ENCODE measurements at regions not wholly inside any gene's neighbourhood (a gene's known extent, or its start where the extent isn't known, plus 50 kb on each side); places are given as distances from the start of the nearest gene placed in this dataset.
"Not testable (repeated sequence)": the region's sequence is repeated elsewhere in the genome, so short reads cannot be mapped to it uniquely, and the experiment has no call there.

DNA sequence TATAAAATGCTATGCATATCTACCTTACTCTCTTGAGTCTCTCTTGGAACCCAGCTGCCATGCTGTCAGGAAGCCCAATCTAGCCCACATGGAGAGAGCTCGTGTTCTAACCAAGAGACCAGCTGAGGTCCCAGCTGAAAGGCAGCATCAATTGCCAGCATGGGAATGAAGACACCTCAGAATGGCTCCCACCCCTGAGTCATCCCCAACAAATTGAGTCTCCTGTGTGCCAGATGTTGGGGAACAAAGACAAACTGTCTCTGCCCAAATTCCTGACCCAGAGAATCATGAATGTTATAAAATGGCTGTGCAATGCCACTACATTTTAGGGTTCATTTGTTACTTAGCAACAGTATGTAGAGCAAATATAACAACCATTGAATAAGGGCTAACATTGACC is 105.2 kb upstream of the STX18 start:
- H3K27me3 ChIP-seq (replicated peaks; ENCODE audit: control insufficient read depth, insufficient read depth, low read length): no peaks in the 10 kb centered on the region
- no peak overlapping the region for H3K4me3 ChIP-seq (replicated peaks; ENCODE audit: low read depth, low read length)
- H3K36me3 ChIP-seq (ENCODE audit: control insufficient read depth, insufficient read depth, low read length): no peaks in the 10 kb centered on the region
- TF ChIP-seq, protein P1, sequence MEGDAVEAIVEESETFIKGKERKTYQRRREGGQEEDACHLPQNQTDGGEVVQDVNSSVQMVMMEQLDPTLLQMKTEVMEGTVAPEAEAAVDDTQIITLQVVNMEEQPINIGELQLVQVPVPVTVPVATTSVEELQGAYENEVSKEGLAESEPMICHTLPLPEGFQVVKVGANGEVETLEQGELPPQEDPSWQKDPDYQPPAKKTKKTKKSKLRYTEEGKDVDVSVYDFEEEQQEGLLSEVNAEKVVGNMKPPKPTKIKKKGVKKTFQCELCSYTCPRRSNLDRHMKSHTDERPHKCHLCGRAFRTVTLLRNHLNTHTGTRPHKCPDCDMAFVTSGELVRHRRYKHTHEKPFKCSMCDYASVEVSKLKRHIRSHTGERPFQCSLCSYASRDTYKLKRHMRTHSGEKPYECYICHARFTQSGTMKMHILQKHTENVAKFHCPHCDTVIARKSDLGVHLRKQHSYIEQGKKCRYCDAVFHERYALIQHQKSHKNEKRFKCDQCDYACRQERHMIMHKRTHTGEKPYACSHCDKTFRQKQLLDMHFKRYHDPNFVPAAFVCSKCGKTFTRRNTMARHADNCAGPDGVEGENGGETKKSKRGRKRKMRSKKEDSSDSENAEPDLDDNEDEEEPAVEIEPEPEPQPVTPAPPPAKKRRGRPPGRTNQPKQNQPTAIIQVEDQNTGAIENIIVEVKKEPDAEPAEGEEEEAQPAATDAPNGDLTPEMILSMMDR (IDR thresholded peaks at IDR 0.05; ENCODE audit: insufficient read depth, low read length, poor library complexity, severe bottlenecking): no peak
- no peak for DNase-seq (ENCODE audit: extremely low read depth, insufficient read length)

DNA sequence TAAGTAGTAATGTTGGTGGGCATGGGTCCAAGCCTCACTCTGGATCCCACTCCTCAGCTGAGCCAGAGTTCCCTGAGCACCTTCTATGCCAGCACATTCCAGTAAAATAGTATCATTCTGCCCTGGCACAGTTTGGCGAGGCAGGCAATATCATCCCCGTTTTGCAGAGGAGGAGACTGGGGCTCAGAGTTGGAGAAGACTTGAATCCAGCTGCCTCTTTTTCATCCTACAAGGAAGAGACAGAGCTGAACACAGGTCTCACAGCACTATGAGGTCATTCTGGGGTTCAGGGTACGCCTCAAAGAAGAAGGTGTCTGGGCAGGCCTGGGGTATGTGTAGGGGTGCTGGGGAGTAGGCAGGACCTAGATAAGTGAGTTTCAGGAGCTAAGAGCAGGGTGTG is 103.9 kb upstream of the STX18 start:
- TF ChIP-seq, protein P1 (IDR thresholded peaks at IDR 0.05; ENCODE audit: insufficient read depth, low read length, poor library complexity, severe bottlenecking): no peak
- H3K4me3 ChIP-seq (replicated peaks; ENCODE audit: low read depth, low read length): no peak overlapping the region
- H3K27me3 ChIP-seq (replicated peaks; ENCODE audit: control insufficient read depth, insufficient read depth, low read length): no peaks in the 10 kb centered on the region
- no peaks in the 10 kb centered on the region for H3K36me3 ChIP-seq (ENCODE audit: control insufficient read depth, insufficient read depth, low read length)
- no peak for DNase-seq (ENCODE audit: extremely low read depth, insufficient read length)

DNA sequence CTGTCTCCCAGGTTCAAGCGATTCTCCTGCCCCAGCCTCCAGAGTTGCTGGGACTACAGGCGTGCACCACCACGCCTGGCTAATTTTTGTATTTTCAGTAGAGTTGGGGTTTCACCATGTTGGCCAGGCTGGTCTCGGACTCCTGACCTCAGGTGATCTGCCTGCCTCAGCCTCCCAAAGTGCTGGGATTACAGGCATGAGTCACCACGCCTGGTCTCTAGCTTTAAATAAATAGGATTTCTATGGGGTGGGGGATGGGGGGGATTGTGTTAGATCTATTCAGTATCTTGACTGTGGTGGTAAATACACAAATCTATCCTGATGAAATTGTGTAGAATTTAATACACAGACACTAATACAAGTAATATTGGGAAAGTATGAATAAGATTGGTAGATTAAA is 102.4 kb upstream of the STX18 start:
- not testable (repeated sequence) for H3K27me3 ChIP-seq (replicated peaks; ENCODE audit: control insufficient read depth, insufficient read depth, low read length); H3K36me3 ChIP-seq (ENCODE audit: control insufficient read depth, insufficient read depth, low read length); DNase-seq (ENCODE audit: extremely low read depth, insufficient read length); H3K4me3 ChIP-seq (replicated peaks; ENCODE audit: low read depth, low read length)

DNA sequence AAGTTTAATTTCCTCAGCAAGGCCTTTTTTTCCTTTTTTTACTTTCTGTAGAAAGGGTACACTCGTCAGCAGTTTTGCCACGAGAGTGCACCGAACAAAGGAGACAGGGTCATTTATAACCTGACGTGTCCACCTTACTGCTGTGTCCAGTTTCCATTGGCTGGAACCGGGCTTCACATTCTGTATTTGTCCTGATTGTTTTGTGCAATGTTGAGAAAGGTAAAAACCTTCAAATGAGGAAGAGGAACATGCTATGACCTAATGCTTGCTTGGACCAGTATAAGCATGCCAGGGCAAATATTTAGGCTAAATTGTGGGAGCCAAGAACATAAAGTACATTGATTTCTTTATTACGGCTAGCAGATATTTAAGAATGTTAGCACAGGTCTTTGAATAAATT is 101.9 kb upstream of the STX18 start:
- not testable (repeated sequence) for H3K4me3 ChIP-seq (replicated peaks; ENCODE audit: low read depth, low read length); H3K36me3 ChIP-seq (ENCODE audit: control insufficient read depth, insufficient read depth, low read length); DNase-seq (ENCODE audit: extremely low read depth, insufficient read length); H3K27me3 ChIP-seq (replicated peaks; ENCODE audit: control insufficient read depth, insufficient read depth, low read length)

DNA sequence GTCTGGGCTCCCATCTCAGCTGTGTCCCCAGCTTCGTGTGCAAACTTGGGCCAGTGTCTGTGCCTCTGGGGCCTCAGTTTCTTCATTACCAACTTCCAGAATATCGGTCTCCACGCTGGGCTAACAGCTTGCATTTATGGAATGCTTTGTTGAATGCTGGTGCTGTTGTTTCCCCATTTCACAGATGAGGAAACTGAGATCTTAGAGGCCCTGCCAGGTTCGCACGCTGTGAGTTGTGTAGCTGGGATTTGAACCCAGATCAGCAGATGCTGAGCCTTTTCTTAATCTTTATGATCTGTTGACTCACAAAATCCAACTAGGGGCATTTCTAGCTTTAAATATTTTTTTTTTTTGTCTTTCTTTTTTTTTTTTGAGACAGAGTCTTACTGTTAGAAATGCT is 101.5 kb upstream of the STX18 start:
- no peak overlapping the region for H3K4me3 ChIP-seq (replicated peaks; ENCODE audit: low read depth, low read length)
- TF ChIP-seq, protein P1 (IDR thresholded peaks at IDR 0.05; ENCODE audit: insufficient read depth, low read length, poor library complexity, severe bottlenecking): no peak
- H3K27me3 ChIP-seq (replicated peaks; ENCODE audit: control insufficient read depth, insufficient read depth, low read length): no peaks in the 10 kb centered on the region
- DNase-seq (ENCODE audit: extremely low read depth, insufficient read length): no peak
- no peaks in the 10 kb centered on the region for H3K36me3 ChIP-seq (ENCODE audit: control insufficient read depth, insufficient read depth, low read length)

DNA sequence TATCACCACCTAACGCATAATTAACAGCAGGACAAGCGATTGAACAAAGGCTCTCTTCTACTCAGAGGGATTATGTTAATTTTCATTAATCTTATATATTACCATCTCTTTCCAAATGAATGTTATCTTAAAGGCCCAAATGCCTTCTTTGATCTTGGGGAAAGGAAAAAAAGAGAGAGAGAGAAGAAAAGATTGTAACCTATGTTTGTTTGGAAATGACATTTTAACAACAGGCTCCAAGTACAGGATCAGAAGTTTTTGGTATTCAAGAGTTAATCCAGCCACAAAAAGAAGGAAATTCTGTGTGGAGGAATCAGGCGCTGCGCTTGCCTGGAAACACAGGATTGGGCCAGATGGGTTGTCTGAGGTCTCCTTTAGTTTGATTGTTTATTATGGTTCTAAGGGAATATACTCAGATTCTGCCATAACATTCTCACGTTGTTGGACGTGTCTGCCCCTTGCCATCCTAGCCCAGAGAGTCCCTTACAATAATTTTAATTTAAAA is 100.7 kb upstream of the STX18 start:
- H3K36me3 ChIP-seq (ENCODE audit: control insufficient read depth, insufficient read depth, low read length): no peaks in the 10 kb centered on the region
- TF ChIP-seq, protein P1 (IDR thresholded peaks at IDR 0.05; ENCODE audit: insufficient read depth, low read length, poor library complexity, severe bottlenecking): no peak
- H3K4me3 ChIP-seq (replicated peaks; ENCODE audit: low read depth, low read length): no peak overlapping the region
- no peak for DNase-seq (ENCODE audit: extremely low read depth, insufficient read length)
- H3K27me3 ChIP-seq (replicated peaks; ENCODE audit: control insufficient read depth, insufficient read depth, low read length): no peaks in the 10 kb centered on the region

Data from GM06990 (cell line).